GM18499 (cell line): ENCODE measurements at regions not wholly inside any gene's neighbourhood (a gene's known extent, or its start where the extent isn't known, plus 50 kb on each side); places are given as distances from the start of the nearest gene placed in this dataset.
"Not testable (repeated sequence)": the region's sequence is repeated elsewhere in the genome, so short reads cannot be mapped to it uniquely, and the experiment has no call there.

Source experiments
- ATAC-seq: cut with Tn5 transposase; IDR thresholded peaks from one replicate; pipeline ENCODE4 v1.9.1; 2021; ENCODE audit warnings: moderate number of reproducible peaks; ENCODE audit not compliant: insufficient read depth, unreplicated experiment

GRCh38 chr5:154593796-154594195 is 115.8 kb upstream of the HAND1 start:
- ATAC-seq: no peak

- no peak for ATAC-seq
These were observed 115.0 kb upstream of the HAND1 start for GRCh38 chr5:154593071-154593470.

GRCh38 chr5:154590093-154590724 is 112.2 kb upstream of the HAND1 start:
- ATAC-seq: no peak

- ATAC-seq: no peak
These were observed 111.5 kb upstream of the HAND1 start for GRCh38 chr5:154589511-154589910.

- ATAC-seq: not testable (repeated sequence)
These were observed 110.9 kb upstream of the HAND1 start for GRCh38 chr5:154588833-154589425.

DNA sequence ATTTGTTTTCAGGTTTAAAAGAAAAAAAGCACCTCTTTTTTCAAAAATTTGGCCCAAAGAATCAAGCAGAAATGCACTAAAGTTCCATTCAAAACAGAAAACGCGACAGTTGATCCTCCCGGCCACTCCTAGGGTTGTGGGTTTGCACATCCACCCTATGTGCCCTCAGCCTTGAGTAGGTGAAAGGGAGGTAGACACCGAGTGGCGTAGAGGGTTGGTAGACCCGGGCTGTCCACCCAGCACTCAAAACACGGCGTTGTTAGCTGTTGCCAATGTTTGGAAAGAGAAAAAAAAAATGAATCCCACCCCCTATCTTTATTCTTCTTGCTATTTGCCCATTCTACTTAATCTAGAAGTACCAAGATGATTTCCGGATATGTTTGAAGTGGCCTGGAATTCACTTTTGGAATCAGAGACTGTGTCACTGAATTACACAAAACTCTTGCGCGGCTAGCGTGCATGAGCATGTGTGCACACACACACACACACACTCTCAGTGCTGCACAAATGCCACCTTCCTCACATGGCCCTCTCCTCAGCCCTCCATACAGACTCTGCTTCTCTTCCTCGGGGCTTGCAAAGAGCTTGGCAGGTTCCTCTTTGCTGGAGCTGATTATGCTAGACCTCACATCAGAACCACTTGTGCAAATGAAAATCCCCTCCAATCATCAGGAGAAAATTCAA is 110.2 kb upstream of the HAND1 start:
- ATAC-seq: no peak

DNA sequence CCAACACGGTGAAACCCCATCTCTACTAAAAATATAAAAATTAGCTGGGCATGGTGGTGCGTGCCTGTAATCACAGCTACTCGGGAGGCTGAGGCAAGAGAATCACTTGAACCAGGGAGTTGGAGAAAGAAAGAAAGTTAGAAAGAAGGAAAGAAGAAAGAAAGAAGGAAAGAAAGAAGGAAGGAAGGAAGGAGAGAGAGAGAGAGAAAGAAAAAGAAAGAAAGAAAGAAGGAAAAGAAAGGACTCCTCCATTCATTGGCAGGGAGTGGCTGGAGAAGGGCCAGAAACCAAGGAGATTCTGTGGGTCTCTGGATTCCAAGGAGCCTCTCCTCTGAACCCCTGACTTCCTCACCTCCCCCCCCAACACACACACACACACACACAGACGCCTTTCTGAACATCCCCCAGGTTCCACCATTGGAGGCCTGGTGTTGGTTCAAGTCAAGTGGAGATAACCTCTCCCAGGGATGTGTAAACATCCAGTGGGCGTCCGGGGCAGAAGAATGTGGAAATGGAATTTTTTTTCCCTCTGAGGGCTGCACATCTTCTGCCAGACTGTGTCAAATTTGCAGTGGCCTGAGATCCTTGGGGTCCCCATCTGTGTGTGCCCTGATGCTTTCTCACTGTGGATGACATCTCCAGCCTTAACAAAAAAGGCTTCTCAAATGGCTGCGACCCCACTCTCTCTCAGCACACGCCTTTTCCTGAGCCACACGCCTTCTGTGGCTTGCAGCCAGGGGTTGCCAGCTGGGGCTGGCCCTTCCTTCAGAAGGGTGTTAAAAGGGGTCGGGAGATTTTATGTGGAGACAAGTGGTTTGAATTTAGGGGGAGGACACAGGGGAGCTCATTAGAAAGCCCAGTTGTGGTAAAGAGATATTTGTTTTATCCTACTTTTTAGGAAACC is 109.3 kb upstream of the HAND1 start:
- ATAC-seq: no peak

DNA sequence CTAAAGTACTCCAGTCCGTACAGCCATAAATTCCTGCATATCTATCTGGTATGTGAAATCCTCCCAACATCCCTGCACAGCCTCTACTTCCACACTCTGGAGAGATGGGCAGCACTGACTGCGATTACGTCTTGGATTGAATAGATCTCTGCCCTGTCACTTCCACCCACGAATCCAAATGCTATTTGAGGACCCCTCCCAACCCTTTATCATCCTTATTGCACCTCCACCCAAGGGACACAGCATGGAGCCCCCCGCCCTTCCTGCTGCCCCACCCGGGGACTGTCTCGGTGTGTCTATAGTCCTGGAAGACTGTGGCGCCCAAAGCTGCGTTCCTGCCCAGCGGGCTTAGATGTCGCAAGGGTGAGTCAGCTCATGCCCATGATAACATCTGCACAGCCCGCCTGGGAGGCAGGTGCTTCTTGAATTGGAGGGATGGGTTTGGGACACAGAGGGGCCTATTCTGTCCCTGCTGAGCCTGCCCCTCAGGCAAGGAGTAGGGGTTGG is 105.7 kb upstream of the HAND1 start:
- no peak for ATAC-seq

DNA sequence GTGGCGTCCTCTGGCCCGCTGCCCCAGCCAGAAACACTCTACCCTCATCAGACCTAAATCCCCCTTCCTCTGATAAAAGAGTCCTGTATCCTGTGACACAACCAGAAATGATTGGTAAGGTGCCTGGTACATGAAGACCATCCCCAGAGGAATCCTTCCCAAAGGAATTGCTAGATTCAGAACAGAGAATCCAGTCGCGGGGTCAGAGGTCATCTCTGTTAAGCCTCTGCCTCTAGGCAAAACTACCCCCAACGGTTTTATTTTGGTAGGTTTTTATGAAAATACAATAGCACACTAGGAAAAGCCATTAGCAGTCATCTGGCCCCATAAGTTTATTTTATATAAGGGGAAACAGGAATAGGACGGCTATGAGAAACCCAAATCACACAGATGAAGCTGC is 102.4 kb upstream of the HAND1 start:
- no peak for ATAC-seq

- no peak for ATAC-seq
These were observed 99.4 kb upstream of the HAND1 start for GRCh38 chr5:154577416-154577815.

DNA sequence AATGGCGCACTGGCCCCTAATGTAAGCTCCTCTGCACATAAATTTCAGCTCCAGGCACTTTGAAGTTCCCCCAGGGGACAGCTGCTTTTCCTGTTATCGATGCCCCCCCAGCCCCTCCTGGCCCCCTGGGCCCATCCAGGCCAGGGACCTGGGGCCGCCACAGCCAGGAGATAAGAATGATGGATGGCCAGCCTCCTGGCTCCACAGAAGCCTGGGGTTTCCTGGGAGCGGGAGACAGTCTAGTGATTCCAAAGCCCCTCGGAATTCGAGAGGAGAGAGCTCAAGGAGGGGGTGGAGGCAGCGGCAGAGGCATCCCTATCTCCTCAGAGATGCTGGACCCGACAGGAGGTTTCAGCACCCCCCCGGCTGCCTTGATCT is 98.4 kb upstream of the HAND1 start:
- no peak for ATAC-seq

- ATAC-seq: peak; percentile 84
These were observed 97.8 kb upstream of the HAND1 start for GRCh38 chr5:154575546-154576428.

- no peak for ATAC-seq
These were observed 95.0 kb upstream of the HAND1 start for GRCh38 chr5:154573011-154573410.

DNA sequence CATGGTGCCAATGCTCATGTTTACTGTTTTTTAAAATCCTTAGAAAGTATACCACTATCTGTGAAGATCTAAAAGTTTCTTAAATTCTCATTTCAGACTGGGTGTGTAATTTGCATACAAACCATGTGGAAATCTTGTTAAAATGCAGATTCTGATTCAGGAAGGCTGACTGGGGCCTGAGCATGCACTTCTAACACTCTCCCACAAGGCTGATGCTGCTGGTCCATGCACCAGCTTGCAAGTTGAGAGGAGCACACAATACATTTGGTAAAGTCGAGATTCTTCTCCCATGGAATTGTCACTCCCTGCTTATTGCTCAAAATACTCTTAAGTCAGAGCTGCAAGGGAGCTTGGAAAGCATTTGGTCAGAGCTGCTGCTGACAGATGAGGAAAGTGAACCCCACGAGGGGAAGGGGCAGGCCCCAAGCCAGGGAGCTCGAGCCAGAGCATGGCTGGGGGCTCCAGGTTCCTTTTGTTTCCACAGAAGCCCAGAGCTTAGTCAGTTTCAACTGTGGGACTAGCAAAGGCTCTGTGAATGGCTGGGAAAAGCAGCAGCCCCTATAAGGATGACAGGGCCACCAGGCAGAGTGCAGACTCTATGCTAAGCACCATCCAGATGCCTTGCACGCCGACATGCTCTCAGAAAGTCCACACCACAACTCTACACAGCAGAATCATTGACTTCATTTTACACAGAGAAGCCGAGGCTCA is 93.5 kb upstream of the HAND1 start:
- no peak for ATAC-seq

- no peak for ATAC-seq
These were observed 92.7 kb upstream of the HAND1 start for GRCh38 chr5:154570572-154571324.

DNA sequence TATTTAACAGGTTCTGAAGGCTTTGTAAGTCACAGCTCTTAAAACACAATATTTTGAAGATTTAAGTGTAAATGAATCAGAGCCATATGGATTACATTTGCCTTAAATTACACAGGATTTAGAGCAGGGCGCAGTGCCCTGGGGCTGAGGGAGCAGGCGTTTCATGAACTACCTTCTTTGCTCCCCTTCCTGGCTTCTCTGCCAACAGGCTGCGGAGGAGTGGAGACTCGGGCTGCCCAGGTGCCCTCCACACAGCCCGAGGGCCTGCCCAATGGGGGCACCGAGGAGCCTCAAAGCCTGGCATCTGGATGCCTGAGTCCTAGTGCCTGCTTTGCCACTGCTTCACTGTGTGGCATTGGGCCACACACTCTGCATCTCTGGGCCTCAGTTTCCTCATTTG is 90.6 kb upstream of the HAND1 start:
- no peak for ATAC-seq

GRCh38 chr5:154567155-154567554 is 89.1 kb upstream of the HAND1 start:
- ATAC-seq: no peak

- no peak for ATAC-seq
These were observed 88.2 kb upstream of the HAND1 start for GRCh38 chr5:154566146-154566680.
